ENCODE measurements at regions not wholly inside any gene's neighbourhood (a gene's known extent, or its start where the extent isn't known, plus 50 kb on each side); places are given as distances from the start of the nearest gene placed in this dataset.

GRCh38 chr4:128524311-128524710 lies 236.7 kb upstream of the PGRMC2 start:
- DNase-seq = no peak

DNA sequence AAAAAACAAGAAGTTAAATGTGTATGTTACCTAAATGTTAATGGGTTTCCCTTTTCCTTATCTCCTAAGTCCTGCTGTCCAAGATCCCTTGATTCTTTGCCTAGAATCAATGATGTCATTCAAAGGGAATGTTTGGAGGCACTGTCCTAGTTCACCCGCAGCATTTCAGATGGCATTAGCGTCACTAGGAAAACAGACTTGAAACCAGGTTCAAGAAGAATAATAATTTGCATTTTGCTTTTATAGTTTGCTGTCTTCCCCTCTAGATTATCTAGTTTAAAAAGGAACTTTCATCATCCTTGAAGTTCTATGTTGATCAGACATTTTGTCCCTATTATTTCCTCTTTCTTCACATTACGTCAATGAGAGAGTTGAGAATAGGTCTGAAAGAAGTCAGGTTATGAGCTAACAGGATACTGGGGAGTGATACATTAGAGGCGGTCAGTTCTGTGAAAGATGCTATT lies 234.1 kb upstream of the PGRMC2 start:
- DNase-seq = no peak

- no peak for DNase-seq
These were observed 233.5 kb upstream of the PGRMC2 start for GRCh38 chr4:128521156-128521555.

- no peak for DNase-seq
These were observed 231.7 kb upstream of the PGRMC2 start for GRCh38 chr4:128519163-128519830.

GRCh38 chr4:128517739-128518510 lies 230.3 kb upstream of the PGRMC2 start:
- no peak for DNase-seq

- no peak for DNase-seq
These were observed 229.6 kb upstream of the PGRMC2 start for GRCh38 chr4:128517096-128517738.

- DNase-seq = no peak
These were observed 228.8 kb upstream of the PGRMC2 start for GRCh38 chr4:128516301-128516969.

DNA sequence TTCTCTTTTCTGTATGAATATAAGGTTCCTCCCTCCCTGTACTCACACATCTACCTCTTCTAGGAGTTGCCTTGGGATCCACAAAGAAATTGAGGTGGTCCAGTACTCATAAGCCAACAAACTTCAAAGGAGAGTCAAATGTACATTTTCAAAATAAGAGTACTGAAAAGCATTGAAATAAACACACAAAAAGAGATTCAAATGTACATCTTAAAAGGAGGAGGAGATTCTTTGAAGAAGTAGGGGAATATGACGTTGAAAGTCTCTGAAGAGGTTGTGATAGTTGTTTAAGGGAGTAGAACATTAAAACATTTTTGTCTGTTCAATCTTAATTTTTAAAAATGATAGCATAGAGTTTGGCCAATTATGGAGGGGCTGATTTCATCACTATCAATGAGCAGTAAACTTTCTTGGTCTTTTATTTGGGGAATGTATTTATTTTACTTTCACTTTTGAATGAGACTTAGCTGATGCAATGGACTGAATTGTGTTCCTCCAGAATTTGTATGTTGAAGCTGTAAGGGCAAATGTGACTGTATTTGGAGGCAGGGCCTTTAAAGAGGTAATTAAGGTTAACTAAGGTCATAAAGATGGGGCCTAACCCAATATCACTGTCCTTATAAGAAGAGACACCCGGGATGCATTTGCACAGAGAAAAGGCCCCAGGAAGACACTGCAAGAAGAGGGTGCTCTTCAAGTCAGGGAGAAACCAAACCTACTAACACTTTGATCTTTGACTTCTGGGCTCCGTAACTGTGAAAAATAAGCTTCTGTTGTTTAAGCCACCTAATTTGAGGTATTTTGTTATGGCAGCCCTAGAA lies 226.3 kb upstream of the PGRMC2 start:
- no peak for DNase-seq

DNA sequence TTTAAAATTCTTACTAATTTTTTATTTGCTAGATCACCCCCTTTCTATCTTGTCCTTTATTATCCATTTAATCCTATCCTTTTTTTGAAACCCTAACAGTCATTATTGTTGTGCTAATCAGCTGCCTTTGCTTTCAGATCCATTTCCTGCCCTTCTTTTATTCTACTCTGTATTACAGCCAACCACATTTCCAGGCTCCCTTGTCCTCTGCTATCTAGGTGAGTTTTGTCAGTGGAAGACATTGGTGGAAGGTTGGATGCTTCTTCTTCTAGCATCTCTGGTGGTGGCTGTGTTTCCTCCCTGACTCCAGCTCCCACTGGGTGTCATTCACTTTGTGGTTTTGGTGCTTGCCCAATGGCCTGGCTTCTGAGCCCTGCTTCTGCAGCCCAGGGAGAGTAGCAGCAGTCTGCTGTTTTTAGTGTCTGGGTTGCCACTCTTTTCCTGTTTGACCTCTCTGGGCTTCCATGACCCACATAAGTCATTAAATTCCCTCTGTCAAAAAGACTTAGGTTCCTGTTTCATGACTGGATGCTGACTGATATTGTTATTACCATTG lies 225.2 kb upstream of the PGRMC2 start:
- DNase-seq = no peak

DNA sequence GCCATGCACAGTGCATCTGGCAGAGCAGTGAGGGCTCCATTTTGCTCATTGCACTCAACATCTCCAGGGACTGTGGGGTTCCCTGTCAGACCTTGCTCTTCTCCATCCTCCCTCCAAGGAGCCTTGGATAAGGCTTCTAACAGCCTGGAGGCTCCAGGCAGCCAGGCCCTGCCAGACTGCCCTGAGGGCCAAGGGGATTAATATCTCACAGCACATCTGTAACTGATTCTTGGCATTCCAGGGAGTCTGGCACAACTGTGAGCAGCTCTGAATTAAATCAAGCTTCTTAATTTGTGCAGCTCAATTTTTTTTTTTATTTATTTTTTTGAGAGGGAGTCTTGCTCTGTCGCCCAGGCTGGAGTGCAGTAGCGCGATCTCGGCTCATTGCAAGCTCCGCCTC lies 224.5 kb upstream of the PGRMC2 start:
- no peak for DNase-seq

DNA sequence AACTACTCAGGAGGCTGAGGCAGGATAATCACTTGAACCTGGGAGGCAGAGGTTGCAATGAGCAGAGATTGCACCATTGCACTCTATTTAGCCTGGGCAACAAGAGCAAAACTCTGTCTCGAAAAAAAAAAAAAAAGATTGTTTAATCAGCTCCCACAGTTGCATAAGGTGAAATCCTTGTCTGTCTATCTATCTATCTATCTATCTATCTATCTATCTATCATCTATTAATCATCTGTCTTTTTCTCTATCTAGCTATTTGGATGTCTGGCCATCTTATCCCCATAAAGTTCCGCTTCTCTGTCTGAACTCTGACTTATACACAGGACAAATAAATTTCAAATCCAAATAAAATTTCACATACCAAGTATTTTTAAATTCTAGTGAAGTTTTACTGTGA lies 223.2 kb upstream of the PGRMC2 start:
- DNase-seq = no peak

DNA sequence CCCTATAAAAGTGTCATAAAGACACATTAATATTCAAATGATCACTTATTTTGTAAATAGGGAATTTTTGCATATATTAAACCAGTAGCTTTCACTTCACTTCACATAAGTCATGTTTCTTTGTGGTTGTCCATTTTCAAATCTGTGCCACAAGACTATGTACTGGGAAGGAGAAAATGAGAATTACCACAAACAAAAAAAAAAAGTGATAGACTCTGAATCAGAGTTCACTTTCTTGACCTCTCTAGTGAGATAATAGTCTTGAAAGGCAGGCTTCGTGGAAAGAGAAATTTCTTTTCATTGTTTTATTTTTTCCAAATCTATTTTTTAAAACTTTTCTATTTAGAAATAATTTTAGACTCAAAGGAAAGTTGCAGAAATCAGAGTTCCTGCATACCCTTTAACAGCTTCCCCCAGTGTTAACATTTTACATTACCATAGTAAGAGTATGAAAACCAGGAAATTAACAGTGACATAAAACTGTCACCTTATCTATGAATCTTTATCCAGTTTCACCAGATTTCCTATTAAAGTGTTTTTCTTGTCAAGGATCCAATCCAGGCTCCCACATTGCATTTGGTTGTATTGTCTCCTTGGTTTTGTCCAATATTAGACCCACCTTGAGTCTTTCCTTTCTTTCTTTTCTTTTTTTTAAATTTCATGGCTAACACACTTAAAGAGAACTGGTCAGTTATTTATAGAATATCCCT lies 215.4 kb upstream of the PGRMC2 start:
- no peak for DNase-seq

DNA sequence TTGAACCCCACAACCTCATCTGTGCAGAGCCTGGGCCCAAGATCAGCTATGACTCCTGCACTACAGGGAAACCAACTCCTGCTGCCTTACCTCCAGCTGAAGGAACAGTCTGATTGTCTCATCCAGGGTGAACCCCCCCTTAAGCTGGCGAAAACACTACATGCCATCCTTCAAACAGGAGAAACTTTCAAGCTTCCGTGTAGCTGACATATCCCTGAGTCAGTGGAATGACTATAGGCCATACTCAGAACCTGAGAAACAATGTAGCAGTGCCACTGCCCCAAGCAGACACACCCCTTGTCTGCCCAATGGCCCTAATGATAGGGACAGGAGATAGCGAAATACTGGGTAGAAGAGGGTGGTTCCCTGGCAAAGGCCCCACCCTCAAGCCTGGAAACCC lies 213.6 kb upstream of the PGRMC2 start:
- DNase-seq = no peak

- DNase-seq = no peak
These were observed 200.6 kb upstream of the PGRMC2 start for GRCh38 chr4:128488055-128488705.

DNA sequence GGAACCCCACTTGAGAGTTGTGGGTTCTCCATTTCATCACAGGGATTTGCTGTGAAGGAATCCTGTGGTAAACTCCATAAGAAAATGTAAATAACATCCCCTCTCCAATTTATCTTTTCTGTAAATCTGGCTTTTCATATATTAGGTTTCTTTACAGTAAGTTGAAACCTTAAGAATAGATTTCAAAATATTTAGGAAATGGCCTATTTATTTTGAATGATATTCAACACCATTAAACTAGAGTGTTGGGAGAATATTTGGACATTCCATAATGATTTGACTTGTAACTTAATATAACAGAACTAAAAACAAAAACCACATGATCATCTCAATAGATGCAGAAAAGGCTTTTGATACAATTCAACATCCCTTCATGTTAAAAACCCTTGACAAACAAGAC lies 197.3 kb upstream of the PGRMC2 start:
- DNase-seq = no peak

DNA sequence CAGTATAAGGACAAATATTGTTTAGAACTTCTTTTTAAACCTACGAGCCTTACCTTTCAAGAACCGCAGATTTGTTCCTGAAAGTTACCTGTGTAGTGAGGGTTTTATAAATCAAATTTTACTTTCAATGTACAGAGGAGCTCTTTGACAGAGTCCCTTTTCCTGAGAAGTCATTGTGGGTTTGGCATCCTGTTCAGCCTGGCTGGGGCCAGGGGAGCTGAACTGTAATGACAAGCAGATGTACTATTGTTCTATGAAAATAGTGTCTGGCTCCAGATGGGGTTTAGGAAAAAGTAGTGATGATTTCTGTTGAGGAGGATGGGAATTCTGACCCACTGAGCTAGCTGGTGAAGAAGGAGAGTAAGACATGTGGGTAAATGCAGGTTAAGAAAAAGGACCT lies 196.2 kb upstream of the PGRMC2 start:
- no peak for DNase-seq

- DNase-seq = no peak
These were observed 195.4 kb upstream of the PGRMC2 start for GRCh38 chr4:128483041-128483440.

- no peak for DNase-seq
These were observed 194.3 kb upstream of the PGRMC2 start for GRCh38 chr4:128481752-128482480.

DNA sequence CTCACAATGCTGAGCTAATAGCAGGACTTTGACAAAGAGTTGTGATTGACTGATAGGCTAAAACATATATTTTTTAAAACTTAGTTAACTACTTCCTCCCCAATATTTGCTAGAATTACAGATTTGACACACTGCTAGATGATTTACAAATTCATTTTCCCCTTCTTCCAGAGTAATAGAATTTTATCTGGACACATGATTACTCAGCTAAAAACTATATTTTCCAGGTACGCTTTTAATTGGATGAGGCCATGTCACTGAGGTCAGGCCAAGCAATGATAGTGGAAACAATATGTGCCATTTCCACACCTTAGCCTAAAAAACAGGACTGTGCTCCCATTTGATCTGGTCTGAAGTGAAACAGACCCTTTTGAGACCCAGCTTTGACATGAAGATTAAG lies 193.3 kb upstream of the PGRMC2 start:
- DNase-seq = no peak

DNA sequence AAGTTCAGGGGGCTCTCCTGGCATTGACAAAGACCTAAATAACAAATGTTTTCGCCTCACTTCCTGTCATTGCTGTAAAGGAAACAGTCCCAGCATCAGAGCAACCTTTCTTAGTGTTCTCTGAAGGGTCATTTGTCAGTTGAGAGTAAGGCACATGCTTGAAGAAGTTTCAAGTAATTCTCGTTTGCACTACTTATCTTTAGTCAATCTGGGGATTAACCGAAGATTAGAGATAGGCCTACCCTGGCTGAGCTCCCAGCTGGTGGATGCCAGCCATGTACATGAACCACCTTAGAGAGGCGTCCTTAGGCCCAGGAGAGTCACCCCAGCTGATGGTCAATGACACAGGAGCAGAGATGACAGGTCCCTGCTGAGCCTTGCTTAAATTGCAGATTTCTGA lies 189.9 kb upstream of the PGRMC2 start:
- no peak for DNase-seq

Measured in stimulated activated CD4-positive, alpha-beta T cell treated with anti-CD3 and anti-CD28 coated beads, Interleukin-2, amount 100 ng/mL, for 24 hours (primary cell).